Neural progenitor cell (in vitro differentiated cells): ENCODE measurements at regions not wholly inside any gene's neighbourhood (a gene's known extent, or its start where the extent isn't known, plus 50 kb on each side); places are given as distances from the start of the nearest gene placed in this dataset.
A peak's percentile ranks its signal among the peaks of the same experiment; 100 is the strongest.

ENCODE experiments used
- DNase-seq: peaks from one replicate; pipeline ENCODE4 v3.0.0-alpha.2; 2016; ENCODE audit warnings: low spot score
- H2AFZ ChIP-seq: fragments of 200-600 bp; sonication (generic); replicated peaks from 2 replicates; pipeline ENCODE4 v1.6.1; 2016; ENCODE audit warnings: antibody characterized with exemption
- H3F3A ChIP-seq: fragments of 200-600 bp; sonication (generic); 2 replicates; pipeline ENCODE4 v1.6.1; 2016; ENCODE audit warnings: antibody characterized with exemption, low read depth
- H3K27ac ChIP-seq: fragments of 200-600 bp; sonication (generic); 2 replicates; pipeline ENCODE4 v1.5.1; 2016; ENCODE audit warnings: mild to moderate bottlenecking
- H3K27me3 ChIP-seq: fragments of 200-600 bp; sonication (generic); 2 replicates; pipeline ENCODE4 v1.6.1; 2016; ENCODE audit warnings: mild to moderate bottlenecking, moderate library complexity
- H3K36me3 ChIP-seq: fragments of 200-600 bp; sonication (generic); 2 replicates; pipeline ENCODE4 v1.5.1; 2016
- H3K4me1 ChIP-seq: fragments of 200-600 bp; sonication (generic); 2 replicates; pipeline ENCODE4 v1.6.1; 2016; ENCODE audit warnings: mixed run types
- H3K4me2 ChIP-seq: fragments of 200-600 bp; sonication (generic); 2 replicates; pipeline ENCODE4 v1.6.1; 2016
- H3K4me3 ChIP-seq: fragments of 200-600 bp; sonication (generic); 2 replicates; pipeline ENCODE4 v1.5.1; 2016
- H3K79me2 ChIP-seq: fragments of 200-600 bp; sonication (generic); 2 replicates; pipeline ENCODE4 v1.6.1; 2016; ENCODE audit warnings: low read depth
- H3K9ac ChIP-seq: fragments of 200-600 bp; sonication (generic); 2 replicates; pipeline ENCODE4 v1.6.1; 2016
- H3K9me3 ChIP-seq: fragments of 200-600 bp; sonication (generic); 2 replicates; pipeline ENCODE4 v1.5.1; 2016; ENCODE audit warnings: low read depth
- H4K20me1 ChIP-seq: fragments of 200-600 bp; sonication (generic); 2 replicates; pipeline ENCODE4 v1.6.1; 2016; ENCODE audit warnings: low read depth
- H3K27ac Mint-ChIP-seq: 3 replicates; pipeline ENCODE4 v1.8.0; 2021; ENCODE audit warnings: mixed read lengths
- H3K27me3 Mint-ChIP-seq: 2 replicates; pipeline ENCODE4 v1.8.0; 2022; ENCODE audit warnings: low read depth, mild to moderate bottlenecking, inconsistent platforms, moderate library complexity, mixed read lengths; ENCODE audit not compliant: insufficient read depth
- H3K36me3 Mint-ChIP-seq: 3 replicates; pipeline ENCODE4 v1.8.0; 2021; ENCODE audit warnings: mixed read lengths
- H3K4me1 Mint-ChIP-seq: 3 replicates; pipeline ENCODE4 v1.8.0; 2021; ENCODE audit warnings: mixed read lengths
- H3K4me3 Mint-ChIP-seq: 3 replicates; pipeline ENCODE4 v1.8.0; 2021; ENCODE audit warnings: mild to moderate bottlenecking, moderate library complexity, mixed read lengths
- H3K9me3 Mint-ChIP-seq: 3 replicates; pipeline ENCODE4 v1.8.0; 2020; ENCODE audit warnings: mixed read lengths
- EZH2 ChIP-seq: fragments of 200-600 bp; sonication (generic); IDR thresholded peaks from 2 replicates; pipeline ENCODE4 v1.6.1; 2017; ENCODE audit warnings: antibody characterized with exemption, mild to moderate bottlenecking, moderate library complexity
- EZH2phosphoT487 ChIP-seq: fragments of 200-600 bp; sonication (generic); IDR thresholded peaks from 2 replicates; pipeline ENCODE4 v1.6.1; 2017; ENCODE audit warnings: antibody characterized with exemption
- TF ChIP-seq, protein P1 (sequence below): fragments of 200-600 bp; sonication (generic); IDR thresholded peaks from 2 replicates; pipeline ENCODE4 v1.5.1; 2017; ENCODE audit warnings: antibody characterized with exemption, mild to moderate bottlenecking

DNA sequence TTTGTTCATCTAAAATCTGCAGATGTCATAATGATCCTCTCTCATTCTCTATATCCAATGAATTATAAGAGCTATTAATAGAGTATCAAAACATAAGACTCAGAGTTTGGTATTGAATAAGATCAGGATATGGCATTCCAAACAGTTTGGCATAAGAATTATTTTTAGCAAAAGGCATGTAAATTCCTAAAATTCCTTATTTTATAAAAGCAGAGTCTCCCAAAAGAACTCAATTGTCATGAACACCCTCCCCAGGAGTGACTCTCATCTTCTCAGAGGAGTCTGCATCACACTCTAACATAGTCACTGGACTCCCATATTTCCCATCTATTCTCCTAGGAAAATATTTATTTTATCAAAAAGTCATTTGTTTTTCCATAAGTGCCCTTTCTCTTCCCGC is 1710.2 kb upstream of the SLC39A10 start:
- Histone ChIP-seq H3K27me3 (no peaks in the 10 kb centered on the region), H3K9me3 (no peaks in the 10 kb centered on the region), H3F3A (no peaks in the 10 kb centered on the region), H2AFZ (no peak overlapping the region), H3K36me3 (no peaks in the 10 kb centered on the region), H3K4me3 (no peak overlapping the region), H3K27ac (no peak overlapping the region), H3K79me2 (no peaks in the 10 kb centered on the region), H3K4me2 (no peak overlapping the region), H3K4me1 (no peaks in the 10 kb centered on the region), H3K9ac (no peak overlapping the region), H4K20me1 (no peaks in the 10 kb centered on the region)
- H3K9me3 Mint-ChIP-seq = no peaks in the 10 kb centered on the region
- no peak overlapping the region for H3K4me3 Mint-ChIP-seq
- DNase-seq = no peak
- H3K36me3 Mint-ChIP-seq = no peaks in the 10 kb centered on the region
- no peak overlapping the region for H3K27ac Mint-ChIP-seq
- H3K27me3 Mint-ChIP-seq = no peaks in the 10 kb centered on the region
- H3K4me1 Mint-ChIP-seq = no peaks in the 10 kb centered on the region
- TF ChIP-seq, protein P1, sequence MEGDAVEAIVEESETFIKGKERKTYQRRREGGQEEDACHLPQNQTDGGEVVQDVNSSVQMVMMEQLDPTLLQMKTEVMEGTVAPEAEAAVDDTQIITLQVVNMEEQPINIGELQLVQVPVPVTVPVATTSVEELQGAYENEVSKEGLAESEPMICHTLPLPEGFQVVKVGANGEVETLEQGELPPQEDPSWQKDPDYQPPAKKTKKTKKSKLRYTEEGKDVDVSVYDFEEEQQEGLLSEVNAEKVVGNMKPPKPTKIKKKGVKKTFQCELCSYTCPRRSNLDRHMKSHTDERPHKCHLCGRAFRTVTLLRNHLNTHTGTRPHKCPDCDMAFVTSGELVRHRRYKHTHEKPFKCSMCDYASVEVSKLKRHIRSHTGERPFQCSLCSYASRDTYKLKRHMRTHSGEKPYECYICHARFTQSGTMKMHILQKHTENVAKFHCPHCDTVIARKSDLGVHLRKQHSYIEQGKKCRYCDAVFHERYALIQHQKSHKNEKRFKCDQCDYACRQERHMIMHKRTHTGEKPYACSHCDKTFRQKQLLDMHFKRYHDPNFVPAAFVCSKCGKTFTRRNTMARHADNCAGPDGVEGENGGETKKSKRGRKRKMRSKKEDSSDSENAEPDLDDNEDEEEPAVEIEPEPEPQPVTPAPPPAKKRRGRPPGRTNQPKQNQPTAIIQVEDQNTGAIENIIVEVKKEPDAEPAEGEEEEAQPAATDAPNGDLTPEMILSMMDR = no peak
- TF ChIP-seq EZH2 = no peak
- TF ChIP-seq EZH2phosphoT487 = no peak

DNA sequence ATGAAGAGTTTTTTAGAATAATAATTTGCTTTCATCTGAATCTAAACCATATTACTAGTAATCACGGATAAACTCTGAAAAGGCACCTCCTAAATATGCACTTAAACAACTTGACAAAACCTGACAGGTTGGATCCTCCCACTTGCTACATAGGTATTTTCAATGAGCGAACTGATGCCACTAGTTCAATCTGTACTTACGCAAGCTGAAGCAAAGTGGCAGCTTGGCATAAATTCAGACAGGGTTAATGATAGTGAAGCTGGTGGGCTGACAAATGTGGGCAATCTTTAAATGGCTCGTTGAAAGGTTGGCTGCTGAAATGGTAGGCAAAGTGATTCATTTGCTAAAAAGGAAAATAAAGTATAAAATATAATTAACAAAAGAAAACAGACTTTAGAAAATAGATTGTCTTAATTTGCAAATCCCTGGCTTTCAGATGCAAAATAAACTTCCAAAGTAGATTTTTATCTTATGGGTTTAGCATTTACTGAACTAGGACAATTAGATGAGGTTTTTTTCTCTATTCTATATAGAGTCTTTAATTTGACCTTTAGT is 1713.5 kb upstream of the SLC39A10 start:
- Histone ChIP-seq H3K9ac (no peak overlapping the region), H3K4me2 (no peak overlapping the region), H3F3A (no peaks in the 10 kb centered on the region), H3K4me1 (no peaks in the 10 kb centered on the region), H3K36me3 (no peaks in the 10 kb centered on the region), H3K79me2 (no peaks in the 10 kb centered on the region), H3K27ac (no peak overlapping the region), H3K27me3 (no peaks in the 10 kb centered on the region), H3K4me3 (no peak overlapping the region), H4K20me1 (no peaks in the 10 kb centered on the region), H3K9me3 (no peaks in the 10 kb centered on the region), H2AFZ (no peak overlapping the region)
- Mint-ChIP-seq H3K4me3 (no peak overlapping the region), H3K36me3 (no peaks in the 10 kb centered on the region), H3K4me1 (no peaks in the 10 kb centered on the region), H3K9me3 (no peaks in the 10 kb centered on the region), H3K27ac (no peak overlapping the region), H3K27me3 (no peaks in the 10 kb centered on the region)
- no peak for DNase-seq
- no peak for TF ChIP-seq EZH2

GRCh38 chr2:193935114-193935513 is 1721.9 kb upstream of the SLC39A10 start:
- Histone ChIP-seq H2AFZ (peak overlapping the region; percentile 20), H3K27ac (no peak overlapping the region), H3K9ac (no peak overlapping the region), H3K27me3 (no peaks in the 10 kb centered on the region), H3K79me2 (no peaks in the 10 kb centered on the region), H4K20me1 (no peaks in the 10 kb centered on the region), H3F3A (no peaks in the 10 kb centered on the region), H3K4me1 (no peaks in the 10 kb centered on the region), H3K9me3 (no peaks in the 10 kb centered on the region), H3K36me3 (no peaks in the 10 kb centered on the region), H3K4me3 (no peak overlapping the region), H3K4me2 (no peak overlapping the region)
- Mint-ChIP-seq H3K27me3 (no peaks in the 10 kb centered on the region), H3K4me3 (no peak overlapping the region), H3K27ac (no peak overlapping the region), H3K36me3 (no peaks in the 10 kb centered on the region), H3K4me1 (no peaks in the 10 kb centered on the region), H3K9me3 (no peaks in the 10 kb centered on the region)
- DNase-seq = no peak
- TF ChIP-seq, protein P1 = peak; percentile 11
- TF ChIP-seq EZH2phosphoT487 (no peak), EZH2 (no peak)

DNA sequence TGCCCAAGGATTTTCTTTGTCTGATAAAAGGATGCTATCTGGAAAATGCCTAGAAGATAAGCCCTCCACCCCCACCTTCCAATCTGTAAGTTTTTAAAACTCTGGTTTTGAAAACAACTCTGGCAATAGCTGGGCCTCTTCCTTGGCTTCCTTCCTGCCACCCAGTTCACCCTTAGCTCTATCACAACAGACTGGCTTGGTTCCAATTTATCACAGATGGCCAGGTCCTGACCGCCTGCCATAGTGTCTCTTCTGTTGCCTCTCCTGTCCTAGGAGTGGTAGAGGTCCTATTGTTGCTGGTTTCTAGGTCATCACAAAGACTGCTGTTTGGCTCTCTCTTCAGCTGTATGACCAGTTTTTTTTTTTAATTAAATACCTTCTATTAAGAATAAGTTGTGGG is 1727.9 kb upstream of the SLC39A10 start:
- Mint-ChIP-seq H3K27ac (no peak overlapping the region), H3K9me3 (no peaks in the 10 kb centered on the region), H3K4me1 (no peaks in the 10 kb centered on the region), H3K27me3 (no peaks in the 10 kb centered on the region), H3K4me3 (no peak overlapping the region), H3K36me3 (no peaks in the 10 kb centered on the region)
- Histone ChIP-seq H2AFZ (no peak overlapping the region), H3K4me1 (no peaks in the 10 kb centered on the region), H3K27me3 (no peaks in the 10 kb centered on the region), H3K4me3 (no peak overlapping the region), H3K9me3 (no peaks in the 10 kb centered on the region), H3K36me3 (no peaks in the 10 kb centered on the region), H4K20me1 (no peaks in the 10 kb centered on the region), H3K4me2 (no peak overlapping the region), H3K27ac (no peak overlapping the region), H3F3A (no peaks in the 10 kb centered on the region), H3K9ac (no peak overlapping the region), H3K79me2 (no peaks in the 10 kb centered on the region)
- TF ChIP-seq, protein P1 = no peak
- no peak for TF ChIP-seq EZH2phosphoT487
- TF ChIP-seq EZH2 = no peak
- DNase-seq = no peak
